BJ (cell line): ENCODE measurements at regions not wholly inside any gene's neighbourhood (a gene's known extent, or its start where the extent isn't known, plus 50 kb on each side); places are given as distances from the start of the nearest gene placed in this dataset.

ENCODE experiments used
- CTCF ChIA-PET: fragments of 350-600 bp; formaldehyde crosslinking; extraction: SDS; loops from one replicate; lab custom pipeline; 2021; ENCODE audit warnings: antibody characterized with exemption, inconsistent platforms; lab: Yijun Ruan, JAX
- POLR2A ChIA-PET: fragments of 300-600 bp; sonication (Branson Sonifier 250); formaldehyde crosslinking; extraction: SDS; loops from one replicate; lab custom pipeline; 2021; ENCODE audit warnings: antibody characterized with exemption; lab: Charles Lee
- DNase-seq: peaks from one replicate; pipeline ENCODE4 v3.0.0-alpha.2; 2011; ENCODE audit warnings: low read depth
- H3K27me3 ChIP-seq: 2 replicates; pipeline ENCODE4 v1.6.0; 2011; ENCODE audit warnings: low read length; ENCODE audit not compliant: control insufficient read depth, insufficient read depth
- H3K36me3 ChIP-seq: 2 replicates; pipeline ENCODE4 v1.5.1; 2011; ENCODE audit warnings: low read length; ENCODE audit not compliant: control insufficient read depth, insufficient read depth
- H3K4me3 ChIP-seq: 2 replicates; pipeline ENCODE4 v1.5.1; 2011; ENCODE audit warnings: low read depth, mild to moderate bottlenecking, control low read depth, low read length
- TF ChIP-seq, protein P1 (sequence below): IDR thresholded peaks from 2 replicates; pipeline ENCODE4 v1.5.1; 2011; ENCODE audit warnings: low read depth, mild to moderate bottlenecking, control low read depth, inconsistent platforms, low read length, moderate library complexity; ENCODE audit not compliant: insufficient read depth

DNA sequence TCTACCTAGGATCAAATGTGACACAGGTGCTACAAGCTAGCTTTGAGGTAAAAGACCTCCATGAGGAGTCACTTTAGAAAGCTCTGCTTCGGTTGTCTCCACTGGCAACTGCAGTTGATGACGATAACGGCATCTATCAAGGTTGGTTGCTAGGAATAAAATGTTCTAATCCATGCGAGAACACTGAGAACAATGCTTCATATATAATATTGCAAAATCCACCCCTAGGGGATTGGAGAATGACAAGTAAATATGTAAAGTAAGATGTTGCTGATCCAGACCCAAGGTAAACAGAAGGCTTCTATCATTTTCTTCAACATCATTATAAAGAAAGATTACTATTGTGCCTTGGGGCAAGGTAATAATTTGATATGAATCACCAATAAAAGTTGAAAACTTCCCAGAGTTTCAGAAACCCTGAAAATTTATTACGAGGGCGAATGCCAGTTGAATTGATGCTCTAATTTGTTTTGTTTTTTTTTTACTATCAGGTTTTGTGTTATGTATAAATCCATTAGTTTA, 1003.4 kb downstream of the CDH18 start:
- H3K36me3 ChIP-seq: no peaks in the 10 kb centered on the region

DNA sequence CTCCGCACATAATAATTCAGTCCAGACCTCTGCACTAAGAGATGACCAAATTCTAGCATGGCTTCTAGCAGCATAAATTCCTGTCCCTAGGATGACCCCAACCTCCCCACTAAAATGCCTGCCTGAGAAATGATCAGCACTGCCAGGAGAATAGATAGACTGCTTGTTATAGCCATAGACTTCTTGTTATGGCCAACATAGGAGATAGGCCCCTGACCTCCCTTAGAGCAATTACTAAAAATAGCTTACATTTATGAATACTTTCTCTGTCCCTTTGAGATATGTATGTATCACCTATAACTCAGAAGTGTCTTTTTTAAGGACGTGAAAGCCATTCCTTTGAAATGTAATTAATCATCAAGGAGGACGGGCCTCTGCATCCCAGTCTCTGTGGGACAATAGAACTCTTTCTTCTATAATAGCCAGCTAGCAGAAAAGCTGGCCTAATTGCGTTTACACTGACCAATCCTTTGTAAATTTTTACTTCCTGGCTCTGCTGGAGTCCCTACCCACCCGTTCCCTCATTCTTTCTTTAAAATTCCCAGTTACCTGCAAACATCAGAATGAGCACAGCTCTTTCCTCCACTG, 1002.7 kb downstream of the CDH18 start:
- ChIA-PET CTCF (no interaction called here), POLR2A (no interaction called here)
- Histone ChIP-seq H3K27me3 (no peaks in the 10 kb centered on the region), H3K36me3 (no peaks in the 10 kb centered on the region), H3K4me3 (no peak overlapping the region)
- DNase-seq: no peak
- TF ChIP-seq, protein P1, sequence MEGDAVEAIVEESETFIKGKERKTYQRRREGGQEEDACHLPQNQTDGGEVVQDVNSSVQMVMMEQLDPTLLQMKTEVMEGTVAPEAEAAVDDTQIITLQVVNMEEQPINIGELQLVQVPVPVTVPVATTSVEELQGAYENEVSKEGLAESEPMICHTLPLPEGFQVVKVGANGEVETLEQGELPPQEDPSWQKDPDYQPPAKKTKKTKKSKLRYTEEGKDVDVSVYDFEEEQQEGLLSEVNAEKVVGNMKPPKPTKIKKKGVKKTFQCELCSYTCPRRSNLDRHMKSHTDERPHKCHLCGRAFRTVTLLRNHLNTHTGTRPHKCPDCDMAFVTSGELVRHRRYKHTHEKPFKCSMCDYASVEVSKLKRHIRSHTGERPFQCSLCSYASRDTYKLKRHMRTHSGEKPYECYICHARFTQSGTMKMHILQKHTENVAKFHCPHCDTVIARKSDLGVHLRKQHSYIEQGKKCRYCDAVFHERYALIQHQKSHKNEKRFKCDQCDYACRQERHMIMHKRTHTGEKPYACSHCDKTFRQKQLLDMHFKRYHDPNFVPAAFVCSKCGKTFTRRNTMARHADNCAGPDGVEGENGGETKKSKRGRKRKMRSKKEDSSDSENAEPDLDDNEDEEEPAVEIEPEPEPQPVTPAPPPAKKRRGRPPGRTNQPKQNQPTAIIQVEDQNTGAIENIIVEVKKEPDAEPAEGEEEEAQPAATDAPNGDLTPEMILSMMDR: no peak

More for the DNA sequence above, 1003.4 kb downstream of the CDH18 start:
- no peak for DNase-seq
- H3K27me3 ChIP-seq: no peaks in the 10 kb centered on the region
- TF ChIP-seq, protein P1: no peak
- CTCF ChIA-PET: no interaction called here
- POLR2A ChIA-PET: no interaction called here
- no peak overlapping the region for H3K4me3 ChIP-seq

DNA sequence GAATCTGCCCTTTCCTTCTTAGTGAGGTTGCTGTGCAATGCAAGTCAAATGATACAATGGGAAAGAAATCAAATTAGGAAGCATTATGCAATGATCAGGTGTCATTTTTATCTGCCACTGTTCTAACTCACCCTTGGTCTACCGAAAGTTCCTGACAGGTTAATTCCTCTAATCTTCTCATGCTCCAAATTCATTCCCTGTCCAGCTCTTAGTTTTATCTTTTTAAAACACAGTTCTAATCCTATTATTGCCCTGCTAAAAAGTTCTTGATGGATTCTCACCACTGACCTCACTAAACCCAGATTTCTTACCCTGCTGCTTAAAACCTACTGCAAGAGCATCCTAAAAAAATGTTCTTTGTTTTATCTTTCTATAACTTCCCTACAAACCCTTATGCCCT, 1000.9 kb downstream of the CDH18 start:
- Histone ChIP-seq H3K36me3 (no peaks in the 10 kb centered on the region), H3K4me3 (no peak overlapping the region), H3K27me3 (no peaks in the 10 kb centered on the region)
- DNase-seq: no peak
- POLR2A ChIA-PET: no interaction called here
- TF ChIP-seq, protein P1: no peak
- CTCF ChIA-PET: no interaction called here

DNA sequence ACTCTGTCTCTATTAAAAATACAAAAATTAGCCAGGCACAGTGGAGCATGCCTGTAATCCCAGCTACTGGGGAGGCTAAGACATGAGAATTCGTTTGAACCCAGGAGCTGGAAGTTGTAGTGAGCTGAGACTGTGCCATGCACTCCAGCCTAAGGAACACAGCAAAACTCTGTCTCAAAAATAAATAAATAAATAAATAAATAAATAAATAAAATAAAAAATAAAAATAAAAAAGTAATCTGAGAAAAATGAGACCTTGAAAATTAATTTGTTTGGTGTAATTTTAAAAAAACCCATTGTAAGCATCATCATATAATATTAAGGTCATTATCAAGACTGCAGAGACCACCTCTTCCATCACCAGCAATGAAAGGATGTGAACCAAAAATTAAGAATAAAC, 997.1 kb downstream of the CDH18 start:
- ChIA-PET CTCF (no interaction called here), POLR2A (no interaction called here)

GRCh38 chr5:18992264-18992663, 995.7 kb downstream of the CDH18 start:
- POLR2A ChIA-PET: no interaction called here

More for the DNA sequence above, 997.1 kb downstream of the CDH18 start:
- TF ChIP-seq, protein P1: no peak
- Histone ChIP-seq H3K27me3 (no peaks in the 10 kb centered on the region), H3K4me3 (no peak overlapping the region), H3K36me3 (no peaks in the 10 kb centered on the region)
- DNase-seq: no peak

More at GRCh38 chr5:18992264-18992663, 995.7 kb downstream of the CDH18 start:
- CTCF ChIA-PET: no interaction called here
- Histone ChIP-seq H3K36me3 (no peaks in the 10 kb centered on the region), H3K4me3 (no peak overlapping the region), H3K27me3 (no peaks in the 10 kb centered on the region)
- TF ChIP-seq, protein P1: no peak
- no peak for DNase-seq
